Glutamatergic neuron (in vitro differentiated cells): ENCODE measurements at regions not wholly inside any gene's neighbourhood (a gene's known extent, or its start where the extent isn't known, plus 50 kb on each side); places are given as distances from the start of the nearest gene placed in this dataset.
A peak's percentile ranks its signal among the peaks of the same experiment; 100 is the strongest.

Source experiments
- DNase-seq: peaks from one replicate; pipeline ENCODE4 v3.0.0; 2022
- H3K27ac Mint-ChIP-seq: one replicate; pipeline ENCODE4 v1.8.0; 2020; ENCODE audit warnings: mild to moderate bottlenecking, mixed read lengths, inconsistent platforms; ENCODE audit not compliant: unreplicated experiment
- H3K27me3 Mint-ChIP-seq: one replicate; pipeline ENCODE4 v1.8.0; 2020; ENCODE audit warnings: mild to moderate bottlenecking, moderate library complexity, mixed read lengths, inconsistent platforms; ENCODE audit not compliant: unreplicated experiment
- H3K36me3 Mint-ChIP-seq: one replicate; pipeline ENCODE4 v1.8.0; 2020; ENCODE audit warnings: mild to moderate bottlenecking, mixed read lengths, inconsistent platforms; ENCODE audit not compliant: unreplicated experiment
- H3K4me1 Mint-ChIP-seq: one replicate; pipeline ENCODE4 v1.8.0; 2020; ENCODE audit warnings: mild to moderate bottlenecking, low read depth, mixed read lengths, inconsistent platforms; ENCODE audit not compliant: unreplicated experiment
- H3K4me3 Mint-ChIP-seq: one replicate; pipeline ENCODE4 v1.8.0; 2020; ENCODE audit warnings: mild to moderate bottlenecking, mixed read lengths, inconsistent platforms; ENCODE audit not compliant: unreplicated experiment
- H3K9me3 Mint-ChIP-seq: one replicate; pipeline ENCODE4 v1.8.0; 2020; ENCODE audit warnings: mild to moderate bottlenecking, moderate library complexity, mixed read lengths, inconsistent platforms; ENCODE audit not compliant: unreplicated experiment
- CTCF ChIP-seq: fragments of 200-600 bp; sonication (generic); IDR thresholded peaks from one replicate; pipeline ENCODE4 v1.5.0; 2021; ENCODE audit not compliant: partially characterized antibody, unreplicated experiment

DNA sequence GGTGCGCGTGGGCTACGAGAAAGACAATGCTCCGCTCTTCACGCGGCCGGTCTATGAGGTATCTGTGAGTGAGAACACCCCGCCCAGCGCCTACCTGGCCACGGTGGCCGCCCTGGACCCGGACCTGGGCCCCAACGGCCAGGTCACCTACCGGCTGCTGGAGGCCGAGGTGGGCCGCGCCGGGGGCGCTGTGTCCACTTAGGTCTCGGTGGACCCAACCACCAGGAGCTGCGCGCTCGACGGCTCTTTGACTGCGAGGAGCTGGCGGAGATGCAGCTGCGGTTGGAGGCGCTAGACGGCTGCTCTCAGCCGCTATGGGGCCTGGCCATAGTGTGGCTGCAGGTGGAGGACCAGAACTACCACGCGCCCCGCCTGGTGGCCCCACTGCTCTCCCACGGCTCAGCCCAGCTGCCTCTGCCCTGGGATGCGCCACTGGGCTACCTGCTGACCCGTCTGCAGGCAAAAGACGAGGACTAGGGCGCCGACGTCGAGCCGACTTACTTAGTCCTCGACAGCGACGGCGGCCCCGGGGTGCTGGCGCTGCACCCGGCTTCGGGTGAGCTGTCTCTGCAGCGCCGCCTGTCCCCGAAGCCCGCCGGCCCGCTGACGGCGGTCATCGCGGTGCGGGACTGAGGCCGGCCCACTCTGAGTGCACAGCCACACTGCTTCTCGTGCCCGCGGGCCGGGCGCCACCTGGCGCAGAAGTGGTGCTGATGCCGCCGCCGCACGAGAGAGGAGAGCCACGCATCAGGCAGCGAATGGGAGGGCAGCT lies 173.0 kb downstream of the OLFM4 start:
- no peak overlapping the region for H3K27ac Mint-ChIP-seq
- no peaks in the 10 kb centered on the region for H3K36me3 Mint-ChIP-seq
- peaks cover 7% of the 10 kb centered on the region for H3K9me3 Mint-ChIP-seq
- H3K4me1 Mint-ChIP-seq, result peaks cover 30% of the 10 kb centered on the region
- no peak overlapping the region for H3K4me3 Mint-ChIP-seq
- TF ChIP-seq CTCF, result peak; percentile 15
- peaks cover 2% of the 10 kb centered on the region for H3K27me3 Mint-ChIP-seq
- DNase-seq, result peak; percentile 65

DNA sequence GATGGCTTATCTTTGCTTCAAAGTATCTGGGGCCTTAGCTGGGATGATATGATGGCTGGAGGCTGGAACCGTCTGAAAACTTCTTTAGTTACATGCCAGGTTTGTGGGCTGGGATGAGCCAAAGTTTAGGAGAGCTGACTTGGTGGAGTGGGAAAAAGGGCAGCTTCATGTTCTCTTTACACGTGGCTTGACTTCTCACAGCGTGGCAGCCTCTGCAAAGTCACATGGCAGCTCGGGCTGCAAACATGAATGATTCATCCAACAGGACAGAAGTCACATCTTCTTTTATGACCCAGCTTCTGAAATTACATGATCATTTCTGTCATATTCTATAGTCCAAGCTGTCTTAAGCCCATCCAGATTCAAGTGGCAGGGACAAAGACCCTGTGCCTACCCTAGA lies 176.0 kb downstream of the OLFM4 start:
- no peak for DNase-seq
- no peak overlapping the region for H3K4me3 Mint-ChIP-seq
- H3K27me3 Mint-ChIP-seq, result peaks cover 2% of the 10 kb centered on the region
- H3K4me1 Mint-ChIP-seq, result peaks cover 14% of the 10 kb centered on the region
- no peaks in the 10 kb centered on the region for H3K36me3 Mint-ChIP-seq
- no peak overlapping the region for H3K27ac Mint-ChIP-seq
- peaks cover 8% of the 10 kb centered on the region for H3K9me3 Mint-ChIP-seq
- TF ChIP-seq CTCF, result no peak

GRCh38 chr13:53206455-53206854 lies 177.8 kb downstream of the OLFM4 start:
- TF ChIP-seq CTCF, result peak; percentile 78
- no peak overlapping the region for H3K4me3 Mint-ChIP-seq
- peaks cover 8% of the 10 kb centered on the region for H3K9me3 Mint-ChIP-seq
- H3K4me1 Mint-ChIP-seq, result peaks cover 11% of the 10 kb centered on the region
- H3K27me3 Mint-ChIP-seq, result peaks cover 2% of the 10 kb centered on the region
- DNase-seq, result no peak
- no peak overlapping the region for H3K27ac Mint-ChIP-seq
- no peaks in the 10 kb centered on the region for H3K36me3 Mint-ChIP-seq

- Mint-ChIP-seq H3K4me1 (peaks cover 11% of the 10 kb centered on the region), H3K4me3 (no peak overlapping the region), H3K36me3 (no peaks in the 10 kb centered on the region), H3K9me3 (peaks cover 5% of the 10 kb centered on the region), H3K27me3 (peaks cover 2% of the 10 kb centered on the region), H3K27ac (peak overlapping the region; percentile 72)
- no peak for TF ChIP-seq CTCF
- no peak for DNase-seq
These were observed 178.9 kb downstream of the OLFM4 start for GRCh38 chr13:53207556-53207955.

DNA sequence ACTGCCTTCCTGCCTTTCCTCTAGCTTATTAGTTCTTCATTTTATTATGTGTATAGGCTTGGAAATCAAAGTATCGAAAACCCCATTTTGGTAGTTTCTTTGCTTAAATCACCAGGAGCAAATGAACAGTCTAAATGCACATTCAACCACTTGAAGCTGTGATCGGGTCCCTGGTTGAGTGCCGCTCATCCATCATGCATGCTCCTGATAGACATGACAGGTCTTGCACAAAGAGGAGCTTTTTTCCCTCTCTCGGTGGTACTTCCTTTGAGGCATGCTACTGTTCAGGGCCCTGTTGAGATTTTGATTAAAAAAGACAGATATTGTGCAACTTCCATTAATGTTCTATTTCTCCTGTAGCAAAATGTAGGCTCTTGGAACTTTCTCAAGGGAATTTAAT lies 185.8 kb downstream of the OLFM4 start:
- no peak for TF ChIP-seq CTCF
- H3K4me1 Mint-ChIP-seq, result peaks cover 21% of the 10 kb centered on the region
- H3K4me3 Mint-ChIP-seq, result no peak overlapping the region
- H3K36me3 Mint-ChIP-seq, result no peaks in the 10 kb centered on the region
- H3K9me3 Mint-ChIP-seq, result peaks cover 4% of the 10 kb centered on the region
- H3K27me3 Mint-ChIP-seq, result no peaks in the 10 kb centered on the region
- H3K27ac Mint-ChIP-seq, result no peak overlapping the region
- DNase-seq, result no peak
